GM12872 (cell line): ENCODE measurements at regions not wholly inside any gene's neighbourhood (a gene's known extent, or its start where the extent isn't known, plus 50 kb on each side); places are given as distances from the start of the nearest gene placed in this dataset.

Source experiments
- CTCF ChIP-seq: IDR thresholded peaks from 3 replicates; pipeline ENCODE4 v1.5.1; 2011; ENCODE audit warnings: low read depth, mild to moderate bottlenecking, low read length, moderate library complexity; ENCODE audit not compliant: insufficient read depth

GRCh38 chr17:72069586-72070202, 51.1 kb upstream of the SOX9 start:
- TF ChIP-seq CTCF, result no peak
